TTC549 (cell line): ENCODE measurements at regions not wholly inside any gene's neighbourhood (a gene's known extent, or its start where the extent isn't known, plus 50 kb on each side); places are given as distances from the start of the nearest gene placed in this dataset.

ENCODE experiments used
- FAIRE-seq: peaks from 2 replicates; lab custom pipeline; 2012; peaks lifted over from hg19 to GRCh38; lab: Jason Lieb, UNC

GRCh38 chr14:101360054-101360911 lies 201.0 kb upstream of the DIO3 start:
- FAIRE-seq = no peak

- FAIRE-seq = no peak
These were observed 200.3 kb upstream of the DIO3 start for GRCh38 chr14:101361044-101361443.

- FAIRE-seq = no peak
These were observed 199.6 kb upstream of the DIO3 start for GRCh38 chr14:101361451-101362433.

GRCh38 chr14:101362529-101363260 lies 198.6 kb upstream of the DIO3 start:
- no peak for FAIRE-seq

GRCh38 chr14:101363261-101363555 lies 198.1 kb upstream of the DIO3 start:
- no peak for FAIRE-seq

- FAIRE-seq = no peak
These were observed 197.4 kb upstream of the DIO3 start for GRCh38 chr14:101363880-101364391.

GRCh38 chr14:101364503-101365328 lies 196.6 kb upstream of the DIO3 start:
- FAIRE-seq = no peak

- no peak for FAIRE-seq
These were observed 195.8 kb upstream of the DIO3 start for GRCh38 chr14:101365329-101366158.

- no peak for FAIRE-seq
These were observed 193.7 kb upstream of the DIO3 start for GRCh38 chr14:101367421-101368261.

- no peak for FAIRE-seq
These were observed 192.7 kb upstream of the DIO3 start for GRCh38 chr14:101368629-101369028.

GRCh38 chr14:101369194-101369915 lies 191.9 kb upstream of the DIO3 start:
- no peak for FAIRE-seq

GRCh38 chr14:101369916-101370592 lies 191.2 kb upstream of the DIO3 start:
- FAIRE-seq = no peak

GRCh38 chr14:101370593-101371569 lies 190.4 kb upstream of the DIO3 start:
- FAIRE-seq = no peak

GRCh38 chr14:101371799-101372793 lies 189.2 kb upstream of the DIO3 start:
- FAIRE-seq = no peak

- no peak for FAIRE-seq
These were observed 188.2 kb upstream of the DIO3 start for GRCh38 chr14:101372894-101373620.
